Astrocyte of the hippocampus (primary cell): ENCODE measurements at regions not wholly inside any gene's neighbourhood (a gene's known extent, or its start where the extent isn't known, plus 50 kb on each side); places are given as distances from the start of the nearest gene placed in this dataset.

ENCODE experiments used
- DNase-seq: peaks from one replicate; pipeline ENCODE4 v3.0.0; 2011; ENCODE audit warnings: low read depth, low spot score

- no peak for DNase-seq
Measured at GRCh38 chr18:77657651-77658298, 408.1 kb downstream of the GALR1 start.

GRCh38 chr18:77658299-77658662 is 408.6 kb downstream of the GALR1 start:
- DNase-seq = no peak

DNA sequence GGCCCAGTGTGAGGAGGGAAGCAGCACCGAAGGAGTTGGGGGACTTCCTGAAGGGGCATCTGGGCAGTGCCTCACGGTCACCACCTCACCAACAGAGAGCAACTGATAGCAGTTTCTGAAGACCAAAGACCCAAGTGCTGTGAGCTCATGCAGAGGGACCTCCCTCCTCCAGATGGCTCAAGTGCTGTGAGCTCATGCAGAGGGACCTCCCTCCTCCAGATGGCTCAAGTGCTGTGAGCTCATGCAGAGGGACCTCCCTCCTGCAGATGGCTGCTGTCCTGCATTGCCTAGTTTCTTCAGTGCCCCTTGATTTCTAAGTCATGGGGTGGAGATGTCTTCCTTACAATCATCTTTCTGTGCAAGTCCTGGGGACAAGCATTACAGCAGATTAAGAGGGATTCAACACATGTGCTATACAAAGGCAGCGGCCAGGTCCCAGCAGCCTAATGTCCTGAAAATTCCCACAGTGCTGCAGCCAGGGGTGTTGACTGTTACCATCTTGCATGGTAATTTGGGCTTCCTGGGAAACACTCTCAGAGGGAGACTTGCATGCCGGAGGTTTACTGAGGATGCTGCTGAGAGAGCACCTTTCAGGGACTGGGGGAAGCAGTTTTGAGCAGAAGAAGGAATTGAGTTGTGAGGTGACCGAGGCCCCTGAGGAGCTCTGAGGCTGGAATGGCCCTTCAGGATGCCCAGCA is 409.3 kb downstream of the GALR1 start:
- no peak for DNase-seq

- no peak for DNase-seq
Measured at GRCh38 chr18:77666613-77667012, 417.0 kb downstream of the GALR1 start.

GRCh38 chr18:77668219-77668618 is 418.6 kb downstream of the GALR1 start:
- DNase-seq = no peak

- no peak for DNase-seq
Measured at GRCh38 chr18:77669331-77669730, 419.7 kb downstream of the GALR1 start.

GRCh38 chr18:77671456-77672167 is 422.0 kb downstream of the GALR1 start:
- DNase-seq = no peak

GRCh38 chr18:77676910-77677309 is 427.3 kb downstream of the GALR1 start:
- DNase-seq = no peak

GRCh38 chr18:77677536-77677935 is 427.9 kb downstream of the GALR1 start:
- no peak for DNase-seq

GRCh38 chr18:77679869-77680268 is 430.2 kb downstream of the GALR1 start:
- DNase-seq = no peak

- DNase-seq = peak; percentile 38
Measured at GRCh38 chr18:77700051-77700450, 450.4 kb downstream of the GALR1 start.

DNA sequence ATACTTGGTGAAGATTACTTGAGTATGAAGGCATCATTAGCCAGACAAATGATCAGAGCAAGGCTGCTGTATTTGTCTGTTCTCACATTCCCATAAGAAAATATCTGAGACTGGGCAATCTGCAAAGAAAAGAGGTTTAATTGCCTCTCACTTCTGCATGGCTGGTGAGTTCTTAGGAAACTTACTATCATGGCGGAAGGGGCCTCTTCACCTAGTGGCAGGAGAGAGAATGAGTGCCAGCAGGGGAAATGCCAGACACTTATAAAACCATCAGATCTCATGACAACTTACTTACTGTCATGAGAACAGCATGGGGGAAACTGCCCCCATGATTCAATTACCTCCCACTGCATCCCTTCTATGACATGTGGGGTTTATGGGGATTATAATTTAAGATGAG is 452.3 kb downstream of the GALR1 start:
- DNase-seq = no peak

- DNase-seq = peak; percentile 28
Measured at GRCh38 chr18:77702686-77703085, 453.0 kb downstream of the GALR1 start.

DNA sequence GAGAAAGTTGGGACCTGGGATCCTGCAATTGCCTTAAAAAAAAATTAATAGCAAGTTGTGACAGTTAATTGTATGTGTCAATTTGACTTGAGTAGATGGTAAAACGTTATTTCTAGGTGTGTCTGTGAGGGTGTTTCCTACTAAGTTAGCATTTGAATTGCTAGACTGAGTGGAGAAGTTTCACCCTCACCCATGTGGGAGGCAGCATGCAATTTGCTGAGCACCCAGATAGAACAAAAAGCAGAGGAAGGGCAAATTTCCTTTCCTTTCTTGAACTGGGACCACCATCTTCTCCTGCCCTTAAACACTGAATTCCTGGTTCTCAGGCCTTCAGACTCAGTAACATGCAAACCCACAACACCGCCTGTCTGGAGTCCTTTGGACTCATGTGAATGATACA is 455.7 kb downstream of the GALR1 start:
- DNase-seq = no peak

- DNase-seq = peak; percentile 25
Measured at GRCh38 chr18:77708826-77709506, 459.3 kb downstream of the GALR1 start.

GRCh38 chr18:77711096-77711495 is 461.4 kb downstream of the GALR1 start:
- peak; percentile 1 for DNase-seq

DNA sequence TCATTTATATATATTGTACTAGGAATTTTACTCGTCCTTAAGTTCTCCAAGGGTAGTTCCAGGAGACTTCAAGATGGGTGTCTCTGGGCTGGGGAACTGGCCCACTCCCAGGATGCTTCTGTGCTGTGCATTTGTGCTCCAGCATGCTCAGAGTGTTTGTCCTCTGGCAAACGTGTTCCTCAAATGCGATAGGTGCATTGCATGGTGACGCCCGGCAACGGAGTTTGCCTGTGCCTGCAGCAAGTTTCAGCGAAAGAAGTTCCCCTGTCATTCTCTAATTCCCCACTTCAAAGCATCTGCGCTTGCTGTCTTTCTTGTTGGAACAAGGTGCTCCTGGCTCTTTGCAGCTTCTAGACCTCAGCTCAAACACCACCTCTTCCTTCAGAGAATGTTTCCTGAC is 465.1 kb downstream of the GALR1 start:
- DNase-seq = no peak

DNA sequence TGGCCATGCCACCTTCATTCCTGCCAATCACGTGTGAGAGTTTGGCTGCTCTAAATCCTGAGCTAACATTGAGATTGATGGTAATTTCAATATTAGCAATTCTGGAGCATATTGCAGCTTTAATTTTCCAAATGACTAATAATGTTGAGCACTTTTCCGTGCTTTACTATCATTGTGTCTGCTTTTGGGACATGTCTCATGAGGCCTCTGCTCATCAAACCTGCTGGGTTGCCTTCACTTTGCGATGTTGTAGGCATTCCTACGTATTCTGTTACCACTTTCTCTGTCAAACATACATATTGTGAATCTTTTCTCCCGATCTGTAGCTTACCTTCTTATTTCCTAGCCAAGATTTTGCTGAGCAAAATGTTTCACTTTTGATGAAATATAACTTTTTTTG is 466.6 kb downstream of the GALR1 start:
- no peak for DNase-seq

DNA sequence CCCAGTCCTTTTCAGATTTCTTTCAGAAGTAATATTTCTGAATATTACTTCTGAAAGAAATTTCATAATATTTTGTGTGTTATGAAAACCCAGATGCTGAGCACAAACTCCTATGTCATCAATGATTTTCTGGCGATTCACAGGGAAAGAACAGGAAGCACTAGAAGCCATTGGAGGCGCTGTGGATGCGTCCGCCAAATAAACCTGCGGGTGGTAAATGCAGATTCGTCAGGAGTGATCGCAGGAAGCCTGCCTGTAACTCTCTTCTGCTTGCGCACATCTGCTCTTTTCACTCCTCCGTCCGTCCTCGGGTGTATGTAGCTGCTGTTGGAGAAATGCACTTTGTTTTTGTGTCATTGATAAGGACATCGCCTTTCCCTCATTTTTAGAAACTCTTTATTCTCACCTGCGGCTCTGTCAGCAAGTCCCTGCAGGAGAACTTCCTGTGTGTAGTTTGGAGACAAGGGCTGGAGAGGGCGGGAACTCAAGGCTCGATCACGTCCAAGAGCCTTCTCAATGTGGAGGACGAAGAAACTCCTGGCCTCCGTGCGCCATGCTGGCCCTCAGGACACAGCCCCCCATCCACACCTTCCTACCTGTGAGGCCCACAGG is 483.8 kb downstream of the GALR1 start:
- DNase-seq = no peak

- DNase-seq = no peak
Measured at GRCh38 chr18:77736842-77737241, 487.2 kb downstream of the GALR1 start.

DNA sequence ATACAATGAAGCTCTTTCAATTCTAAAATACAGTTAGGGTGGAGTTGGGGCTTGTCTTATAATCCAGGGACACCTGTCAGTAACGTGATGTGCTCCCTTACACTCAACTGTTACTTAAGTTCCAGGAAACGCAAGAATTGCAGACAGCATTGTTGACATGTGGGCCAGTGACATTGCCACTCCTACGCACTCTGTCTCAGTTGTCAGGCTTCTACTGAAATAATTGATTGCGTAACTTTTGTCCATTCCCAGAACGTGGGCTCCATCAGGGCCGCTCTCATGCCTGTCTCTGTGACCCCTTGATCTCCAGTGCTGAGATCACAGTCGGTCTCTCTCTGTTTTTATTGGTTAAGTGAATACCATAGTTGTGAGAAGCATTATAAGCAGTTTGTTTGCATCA is 487.8 kb downstream of the GALR1 start:
- no peak for DNase-seq

- no peak for DNase-seq
Measured at GRCh38 chr18:77749089-77749488, 499.4 kb downstream of the GALR1 start.
